Lower leg skin (tissue), 3 donors: ENCODE measurements at regions not wholly inside any gene's neighbourhood (a gene's known extent, or its start where the extent isn't known, plus 50 kb on each side); places are given as distances from the start of the nearest gene placed in this dataset.

Experiments
- CTCF ChIP-seq, 3 donors: fragments of 450-650 bp; IDR thresholded peaks; one replicate each; pipeline ENCODE4 v1.5.1; 2016; ENCODE audit warnings: antibody characterized with exemption in 3 of 3, mild to moderate bottlenecking in 3 of 3, moderate library complexity in 2 of 3
- POLR2A ChIP-seq, 2 donors: fragments of 450-650 bp; IDR thresholded peaks; one replicate each; pipeline ENCODE4 v1.6.1; 2016 to 2017; ENCODE audit warnings: antibody characterized with exemption in 2 of 2, mild to moderate bottlenecking in 1 of 2, moderate library complexity in 1 of 2

DNA sequence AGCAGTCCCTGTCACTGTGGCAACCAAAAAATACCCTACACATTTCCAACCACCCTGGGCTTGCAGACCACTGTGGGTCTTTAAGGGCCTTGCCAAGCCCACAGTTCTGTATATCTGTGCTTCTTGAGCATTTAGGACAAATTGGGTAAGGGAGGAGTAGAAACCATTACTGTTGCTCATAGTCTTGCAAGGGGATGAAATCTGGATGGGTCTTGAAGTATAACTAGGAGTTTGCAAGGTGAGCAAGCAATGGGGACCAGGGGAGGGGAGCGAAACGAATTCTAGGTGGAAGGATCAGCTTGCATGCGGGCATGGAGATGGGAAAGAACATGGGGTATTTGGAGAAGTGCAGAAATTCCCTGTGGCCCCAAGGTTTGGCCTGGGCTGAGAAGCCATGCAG, 202.9 kb downstream of the RAB11FIP4 start:
- TF ChIP-seq CTCF (IDR thresholded peaks at IDR 0.05) (no peak), POLR2A (IDR thresholded peaks at IDR 0.05) (no peak)
